HCT116 (cell line): ENCODE measurements at regions not wholly inside any gene's neighbourhood (a gene's known extent, or its start where the extent isn't known, plus 50 kb on each side); places are given as distances from the start of the nearest gene placed in this dataset.

ENCODE experiments used
- CTCF ChIP-seq, 3 experiments: fragments of 200-600 bp in 1 of 3; sonication (generic) in 1 of 3; IDR thresholded peaks in 2 of 3; conservative IDR thresholded peaks in 1 of 3; 2 replicates each; pipeline ENCODE4 v1.5.1; 2012 to 2017; ENCODE audit warnings: low read depth in 2 of 3, low read length in 2 of 3, antibody characterized with exemption in 1 of 3, borderline replicate concordance in 1 of 3, control low read depth in 1 of 3, mild to moderate bottlenecking in 1 of 3, mixed read lengths in 1 of 3, mixed run types in 1 of 3, moderate library complexity in 1 of 3; ENCODE audit not compliant: insufficient read depth in 1 of 3
- EZH2phosphoT487 ChIP-seq: fragments of 200-600 bp; IDR thresholded peaks from 2 replicates; pipeline ENCODE4 v1.6.1; 2018; ENCODE audit warnings: antibody characterized with exemption, borderline replicate concordance
- POLR2A ChIP-seq: IDR thresholded peaks from 2 replicates; pipeline ENCODE4 v1.7.0; 2011; ENCODE audit warnings: borderline replicate concordance; ENCODE audit not compliant: insufficient read depth, insufficient read length; ENCODE audit errors: extremely low read depth

- TF ChIP-seq POLR2A (no peak), EZH2phosphoT487 (no peak), CTCF (IDR thresholded peaks at IDR 0.05 in 2 of 3, conservative IDR thresholded peaks at IDR 0.05 in 1 of 3; ENCODE audit: borderline replicate concordance in 1 of 3, insufficient read depth in 1 of 3, low read depth in 2 of 3, low read length in 2 of 3) (no peak)
Observed at GRCh38 chr11:119940401-119940976, 197.4 kb downstream of the TRIM29 start.
